C4-2B (cell line): ENCODE measurements at regions not wholly inside any gene's neighbourhood (a gene's known extent, or its start where the extent isn't known, plus 50 kb on each side); places are given as distances from the start of the nearest gene placed in this dataset.

ENCODE experiments used
- ZFX ChIP-seq: fragments of 450-650 bp; IDR thresholded peaks from 2 replicates; pipeline ENCODE4 v1.6.1; 2017
- TF ChIP-seq, protein P1 (sequence below): fragments of 450-650 bp; conservative IDR thresholded peaks from 2 replicates; pipeline ENCODE4 v1.5.1; 2017; ENCODE audit warnings: mild to moderate bottlenecking

GRCh38 chr6:166722785-166723184, 95.7 kb upstream of the RPS6KA2 start:
- TF ChIP-seq, protein P1, sequence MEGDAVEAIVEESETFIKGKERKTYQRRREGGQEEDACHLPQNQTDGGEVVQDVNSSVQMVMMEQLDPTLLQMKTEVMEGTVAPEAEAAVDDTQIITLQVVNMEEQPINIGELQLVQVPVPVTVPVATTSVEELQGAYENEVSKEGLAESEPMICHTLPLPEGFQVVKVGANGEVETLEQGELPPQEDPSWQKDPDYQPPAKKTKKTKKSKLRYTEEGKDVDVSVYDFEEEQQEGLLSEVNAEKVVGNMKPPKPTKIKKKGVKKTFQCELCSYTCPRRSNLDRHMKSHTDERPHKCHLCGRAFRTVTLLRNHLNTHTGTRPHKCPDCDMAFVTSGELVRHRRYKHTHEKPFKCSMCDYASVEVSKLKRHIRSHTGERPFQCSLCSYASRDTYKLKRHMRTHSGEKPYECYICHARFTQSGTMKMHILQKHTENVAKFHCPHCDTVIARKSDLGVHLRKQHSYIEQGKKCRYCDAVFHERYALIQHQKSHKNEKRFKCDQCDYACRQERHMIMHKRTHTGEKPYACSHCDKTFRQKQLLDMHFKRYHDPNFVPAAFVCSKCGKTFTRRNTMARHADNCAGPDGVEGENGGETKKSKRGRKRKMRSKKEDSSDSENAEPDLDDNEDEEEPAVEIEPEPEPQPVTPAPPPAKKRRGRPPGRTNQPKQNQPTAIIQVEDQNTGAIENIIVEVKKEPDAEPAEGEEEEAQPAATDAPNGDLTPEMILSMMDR: no peak
- TF ChIP-seq ZFX: no peak
